IgD-negative memory B cell (primary cell): ENCODE measurements at regions not wholly inside any gene's neighbourhood (a gene's known extent, or its start where the extent isn't known, plus 50 kb on each side); places are given as distances from the start of the nearest gene placed in this dataset.
"Not testable (repeated sequence)": the region's sequence is repeated elsewhere in the genome, so short reads cannot be mapped to it uniquely, and the experiment has no call there.

Experiments
- H3K27ac Mint-ChIP-seq, 3 donors: one replicate each; pipeline ENCODE4 v1.8.0; 2020 to 2022; ENCODE audit warnings: mild to moderate bottlenecking in 3 of 3, mixed read lengths in 3 of 3, moderate library complexity in 1 of 3
- H3K27me3 Mint-ChIP-seq: one replicate; pipeline ENCODE4 v1.8.0; 2021; ENCODE audit warnings: mixed read lengths
- H3K36me3 Mint-ChIP-seq: one replicate; pipeline ENCODE4 v1.8.0; 2020; ENCODE audit warnings: mild to moderate bottlenecking, mixed read lengths
- H3K4me1 Mint-ChIP-seq, 3 donors: one replicate each; pipeline ENCODE4 v1.8.0; 2020 to 2022; ENCODE audit warnings: mixed read lengths in 3 of 3, mild to moderate bottlenecking in 1 of 3
- H3K4me3 Mint-ChIP-seq, 4 donors: one replicate each; pipeline ENCODE4 v1.8.0; 2020 to 2022; ENCODE audit warnings: mild to moderate bottlenecking in 4 of 4, mixed read lengths in 4 of 4, moderate library complexity in 3 of 4
- H3K9me3 Mint-ChIP-seq, 3 donors: one replicate each; pipeline ENCODE4 v1.8.0; 2020 to 2021; ENCODE audit warnings: mixed read lengths in 3 of 3, mild to moderate bottlenecking in 1 of 3

DNA sequence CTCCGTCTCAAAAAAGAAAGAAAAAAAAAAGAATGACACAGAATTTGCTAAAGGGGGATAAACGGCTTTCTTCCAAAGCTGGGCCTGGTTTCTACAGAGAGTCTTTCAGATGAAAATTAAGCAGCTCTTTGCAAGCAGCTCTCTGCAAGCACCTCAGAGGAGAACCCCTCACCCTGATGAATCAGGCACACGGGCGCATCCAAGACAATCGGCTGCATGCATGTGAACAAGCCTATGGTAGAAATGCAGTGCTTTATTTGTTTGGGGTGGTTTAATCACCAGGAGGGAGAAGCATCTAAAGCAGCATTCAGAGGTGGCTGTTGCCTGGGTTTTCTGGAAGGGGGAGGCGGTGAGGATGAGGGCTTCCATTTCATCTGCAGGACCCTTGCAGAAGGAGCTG, 78.0 kb upstream of the CLEC6A start:
- not testable (repeated sequence) for H3K36me3 Mint-ChIP-seq, H3K27ac Mint-ChIP-seq, H3K27me3 Mint-ChIP-seq, H3K4me3 Mint-ChIP-seq, H3K9me3 Mint-ChIP-seq, H3K4me1 Mint-ChIP-seq

DNA sequence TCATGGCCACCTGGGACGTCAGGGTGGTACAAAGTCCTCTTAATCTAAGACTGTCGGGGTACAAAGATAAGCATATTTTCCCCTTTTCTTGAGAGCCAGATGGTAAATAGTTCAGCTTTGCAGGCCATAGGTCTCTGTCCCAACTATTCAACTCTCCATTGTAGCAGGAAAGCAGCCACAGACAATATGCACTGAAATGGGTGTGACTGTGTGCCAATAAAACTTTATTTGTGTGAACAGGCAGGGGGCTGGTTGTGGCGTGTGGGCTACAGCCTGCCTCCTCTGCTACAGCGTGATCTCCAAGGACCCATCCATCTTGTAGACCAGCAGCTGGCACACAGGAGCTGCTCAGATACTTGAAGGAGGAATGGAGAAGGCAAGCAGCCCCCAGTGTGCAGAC, 73.2 kb upstream of the CLEC6A start:
- H3K27ac Mint-ChIP-seq, H3K4me3 Mint-ChIP-seq, H3K9me3 Mint-ChIP-seq, H3K36me3 Mint-ChIP-seq, H3K4me1 Mint-ChIP-seq, H3K27me3 Mint-ChIP-seq: not testable (repeated sequence)

DNA sequence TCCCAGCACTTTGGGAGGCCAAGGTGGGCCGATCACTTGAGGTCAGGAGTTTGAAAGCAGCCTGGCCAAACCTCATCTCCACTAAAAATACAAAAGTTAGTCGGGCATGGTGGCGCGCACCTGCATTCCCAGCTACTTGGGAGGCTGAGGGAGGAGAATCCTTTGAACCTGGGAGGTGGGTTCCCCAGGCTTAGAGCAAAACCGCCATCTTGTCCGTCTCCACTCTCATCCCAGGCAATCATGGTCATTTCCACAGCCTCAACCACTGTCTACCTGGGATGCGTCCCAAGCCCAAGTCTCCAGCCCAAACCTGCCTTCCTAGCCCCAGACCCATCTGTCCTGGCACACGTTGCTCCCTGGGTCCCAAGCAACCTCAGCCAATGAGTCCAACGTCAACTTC, 71.1 kb upstream of the CLEC6A start:
- not testable (repeated sequence) for H3K27me3 Mint-ChIP-seq, H3K36me3 Mint-ChIP-seq, H3K4me3 Mint-ChIP-seq, H3K4me1 Mint-ChIP-seq, H3K9me3 Mint-ChIP-seq, H3K27ac Mint-ChIP-seq

DNA sequence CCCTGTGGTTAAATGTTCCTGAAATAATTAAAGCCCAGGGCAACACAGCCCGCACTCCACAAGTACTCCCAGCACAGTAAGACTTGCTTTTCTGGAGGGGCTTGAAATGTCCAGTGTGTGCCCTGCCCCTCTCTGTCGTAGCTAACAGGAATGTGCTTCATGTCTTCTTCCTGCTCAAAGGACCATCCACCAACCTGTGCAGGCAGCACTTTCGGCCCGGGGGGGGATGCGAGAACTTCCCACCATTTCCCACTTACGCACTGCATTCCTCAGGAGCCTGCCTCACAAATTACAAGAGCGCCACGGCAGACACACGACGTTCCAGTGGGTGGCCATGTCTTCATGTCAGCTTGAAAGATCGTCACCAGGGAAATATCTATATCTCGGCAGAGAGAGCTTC, 70.3 kb upstream of the CLEC6A start:
- not testable (repeated sequence) for H3K4me1 Mint-ChIP-seq, H3K36me3 Mint-ChIP-seq, H3K4me3 Mint-ChIP-seq, H3K27me3 Mint-ChIP-seq, H3K9me3 Mint-ChIP-seq, H3K27ac Mint-ChIP-seq

DNA sequence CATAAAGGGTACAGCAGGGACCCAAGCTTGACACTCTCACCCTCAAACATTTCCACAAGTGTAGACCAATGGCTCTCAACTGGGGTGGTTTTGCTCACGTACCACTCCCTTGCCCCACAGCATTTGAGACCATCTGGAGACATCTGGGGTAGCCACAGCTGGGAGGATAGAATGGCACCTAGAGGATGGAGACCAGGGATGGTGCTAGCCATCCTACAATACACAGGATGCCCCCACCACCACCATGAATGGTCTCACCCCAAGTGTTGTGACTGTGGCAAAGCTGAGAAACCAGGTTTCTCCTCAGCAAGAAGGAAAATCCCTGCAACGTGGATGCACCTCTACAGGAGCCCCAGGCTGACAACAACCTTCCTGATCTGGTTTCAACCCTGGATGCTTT, 69.1 kb upstream of the CLEC6A start:
- H3K9me3 Mint-ChIP-seq, H3K27me3 Mint-ChIP-seq, H3K4me1 Mint-ChIP-seq, H3K36me3 Mint-ChIP-seq, H3K27ac Mint-ChIP-seq, H3K4me3 Mint-ChIP-seq: not testable (repeated sequence)

DNA sequence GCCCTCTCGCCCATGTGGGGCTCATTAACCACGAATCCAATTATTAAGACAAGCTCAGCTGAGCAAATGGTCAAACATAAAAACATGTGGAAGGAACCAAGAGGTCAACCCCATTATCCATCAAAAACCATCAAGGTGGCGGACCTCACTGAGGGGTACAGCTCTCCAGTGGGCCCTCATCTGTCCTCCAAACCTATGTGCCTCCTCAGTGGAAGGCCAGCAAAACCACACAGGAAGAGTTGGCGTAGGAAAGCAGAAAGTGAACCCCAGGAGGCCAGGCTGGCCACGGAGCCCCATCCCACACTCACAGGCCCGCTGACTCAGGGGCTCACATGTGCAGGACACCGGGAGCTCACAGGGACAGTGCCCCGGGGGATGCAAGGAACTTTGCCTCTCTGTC, 66.5 kb upstream of the CLEC6A start:
- H3K4me1 Mint-ChIP-seq, H3K27ac Mint-ChIP-seq, H3K9me3 Mint-ChIP-seq, H3K36me3 Mint-ChIP-seq, H3K27me3 Mint-ChIP-seq: not testable (repeated sequence)
- peak overlapping the region; percentile 17 to 90 (median 53) for H3K4me3 Mint-ChIP-seq

DNA sequence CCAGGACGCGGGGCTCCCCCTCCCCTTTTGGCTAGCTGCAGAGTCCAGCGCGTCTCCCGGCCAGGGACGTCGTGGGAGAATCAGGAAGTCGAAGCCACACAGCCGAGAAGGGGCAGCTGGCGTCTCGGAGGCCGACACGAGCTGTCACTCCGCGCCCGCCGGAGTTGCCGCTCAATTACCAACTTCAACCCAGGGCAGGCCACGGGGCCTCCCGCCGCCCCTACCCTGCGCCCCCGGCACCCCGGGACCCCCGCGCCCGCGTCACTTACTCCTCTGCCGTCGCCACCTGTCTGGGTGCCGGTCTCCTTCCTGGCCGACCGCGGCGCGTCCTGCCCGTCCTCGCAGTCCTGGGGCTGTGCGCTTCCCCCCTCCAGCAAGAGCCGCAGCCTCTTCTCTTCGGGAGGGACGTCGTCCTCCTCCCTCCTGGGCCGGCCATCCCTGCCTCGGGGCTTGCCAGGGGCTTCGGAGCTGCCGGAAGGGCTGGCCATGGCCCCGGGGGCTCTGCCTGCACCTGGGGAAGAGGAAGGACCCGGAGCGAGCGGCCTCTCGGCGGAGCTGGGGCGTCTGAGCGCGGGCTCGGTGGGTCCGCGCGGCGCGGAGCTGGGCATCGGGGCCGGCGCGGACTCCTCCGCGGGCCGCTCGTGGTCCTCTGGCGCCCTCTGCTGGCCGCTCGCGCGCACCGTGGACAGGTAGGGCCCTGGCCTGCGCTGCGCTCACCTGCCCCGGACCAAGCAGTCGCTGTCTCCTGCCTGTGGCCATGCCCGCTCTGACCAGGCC, 65.6 kb upstream of the CLEC6A start:
- not testable (repeated sequence) for H3K9me3 Mint-ChIP-seq, H3K27ac Mint-ChIP-seq, H3K36me3 Mint-ChIP-seq

DNA sequence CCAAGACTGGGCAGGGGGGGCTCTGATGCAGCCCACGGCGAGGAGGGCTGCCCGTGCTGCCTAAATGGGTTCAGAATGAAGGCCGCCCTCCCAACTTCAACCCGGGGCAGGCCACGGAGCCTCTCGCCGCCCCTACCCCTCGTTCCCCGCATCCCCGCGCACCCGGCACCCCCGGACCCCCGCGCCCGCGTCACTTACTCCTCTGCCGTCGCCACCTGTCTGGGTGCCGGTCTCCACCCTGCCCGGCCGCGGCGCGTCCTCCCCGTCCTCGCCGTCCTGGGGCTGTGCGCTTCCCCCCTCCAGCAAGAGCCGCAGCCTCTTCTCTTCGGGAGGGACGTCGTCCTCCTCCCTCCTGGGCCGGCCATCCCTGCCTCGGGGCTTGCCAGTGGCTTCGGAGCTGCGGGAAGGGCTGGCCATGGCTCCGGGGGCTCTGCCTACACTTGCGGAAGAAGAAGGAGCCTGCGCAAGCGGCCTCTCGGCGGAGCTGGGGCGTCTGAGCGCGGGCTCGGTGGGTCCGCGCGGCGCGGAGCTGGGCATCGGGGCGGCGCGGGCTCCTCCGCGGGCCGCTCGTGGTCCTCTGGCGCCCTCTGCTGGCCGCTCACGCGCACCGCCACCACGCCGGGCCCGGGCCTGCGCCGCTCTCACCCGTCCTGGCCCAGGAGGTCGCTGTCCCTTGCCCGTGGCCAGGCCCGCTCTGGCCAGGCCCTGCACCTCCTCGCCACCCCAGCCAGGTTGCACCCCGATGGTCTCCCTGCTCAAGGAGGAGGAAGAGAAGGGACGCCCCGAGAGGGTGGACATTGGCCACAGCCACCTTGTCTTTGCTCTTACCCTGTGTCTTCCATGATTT, 59.3 kb upstream of the CLEC6A start:
- H3K4me1 Mint-ChIP-seq, H3K27ac Mint-ChIP-seq, H3K9me3 Mint-ChIP-seq, H3K36me3 Mint-ChIP-seq: not testable (repeated sequence)
- Mint-ChIP-seq H3K27me3 (peaks cover 15% of the 10 kb centered on the region), H3K4me3 (peak overlapping the region in 2 of 4 donors; percentile 60 to 68)

More for the DNA sequence above, 65.6 kb upstream of the CLEC6A start:
- H3K4me3 Mint-ChIP-seq, result peak overlapping the region in 3 of 4 donors; percentile 59 to 73 (median 65)
- not testable (repeated sequence) for H3K4me1 Mint-ChIP-seq, H3K27me3 Mint-ChIP-seq

DNA sequence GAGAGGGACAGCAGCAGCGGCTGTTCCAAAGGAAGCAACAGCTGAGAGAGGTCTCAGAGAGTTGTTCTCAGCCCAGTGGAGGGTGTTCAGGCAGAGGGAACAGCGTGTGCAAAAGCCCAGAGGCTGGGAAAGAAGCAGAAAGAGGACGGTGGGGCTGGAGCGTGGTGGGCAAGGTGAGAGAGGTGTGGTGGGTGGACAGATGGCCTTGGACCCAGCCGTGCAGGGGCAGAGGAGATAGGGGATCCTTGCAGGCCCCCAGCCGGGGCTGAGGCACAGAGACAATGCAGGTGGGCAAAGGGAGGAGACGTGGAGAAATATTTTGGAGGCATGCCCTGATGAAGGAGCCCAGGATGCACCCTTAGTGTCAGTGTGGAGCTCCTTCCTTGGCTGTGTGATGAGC, 58.4 kb upstream of the CLEC6A start:
- not testable (repeated sequence) for H3K27ac Mint-ChIP-seq, H3K4me1 Mint-ChIP-seq, H3K36me3 Mint-ChIP-seq, H3K9me3 Mint-ChIP-seq
- Mint-ChIP-seq H3K27me3 (peaks cover 16% of the 10 kb centered on the region), H3K4me3 (peak overlapping the region in 1 of 4 donors; percentile 44)

DNA sequence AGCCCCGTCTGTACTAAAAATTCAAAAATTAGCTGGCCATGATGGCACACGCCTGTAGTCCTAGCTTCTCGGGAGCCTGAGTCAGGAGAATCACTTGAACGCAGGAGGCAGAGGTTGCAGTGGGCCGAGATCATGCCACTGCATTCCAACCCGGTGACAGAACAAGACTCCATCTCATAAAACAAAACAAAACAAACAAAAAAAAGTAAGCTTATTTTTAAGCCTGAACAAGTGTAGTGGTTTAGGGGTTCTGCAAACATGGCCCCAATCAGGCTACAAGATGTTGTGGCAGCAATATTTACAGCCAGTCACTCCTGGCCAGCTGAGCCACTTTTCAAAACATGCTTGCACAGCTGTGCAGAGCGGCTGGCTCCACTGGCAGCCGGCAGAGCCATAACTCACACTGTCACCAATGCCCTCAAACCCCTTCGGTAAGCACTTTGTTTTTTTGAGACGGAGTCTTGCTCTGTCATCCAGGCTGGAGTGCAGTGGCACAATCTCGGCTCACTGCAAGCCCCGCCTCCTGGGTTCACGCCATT, 56.2 kb upstream of the CLEC6A start:
- H3K27me3 Mint-ChIP-seq, result peaks cover 18% of the 10 kb centered on the region
- not testable (repeated sequence) for H3K4me3 Mint-ChIP-seq, H3K27ac Mint-ChIP-seq, H3K36me3 Mint-ChIP-seq, H3K4me1 Mint-ChIP-seq, H3K9me3 Mint-ChIP-seq

DNA sequence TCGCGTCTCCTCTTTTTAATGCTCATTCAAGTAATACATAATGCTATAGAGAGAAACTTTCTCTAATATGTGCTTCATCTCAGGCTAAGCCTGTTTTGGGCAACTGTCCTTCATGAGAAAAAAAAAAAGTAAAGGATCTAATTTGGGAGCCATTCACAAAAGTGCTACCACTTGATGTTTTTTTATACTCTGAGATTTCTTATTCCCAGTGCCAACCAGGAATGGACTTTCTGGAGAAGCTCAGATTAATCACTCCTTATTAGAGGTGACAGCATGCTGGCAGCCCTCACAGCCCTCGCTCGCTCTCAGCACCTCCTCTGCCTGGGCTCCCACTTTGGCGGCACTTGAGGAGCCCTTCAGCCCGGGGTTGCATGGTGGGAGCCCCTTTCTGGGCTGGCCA, 51.9 kb upstream of the CLEC6A start:
- not testable (repeated sequence) for H3K4me3 Mint-ChIP-seq, H3K36me3 Mint-ChIP-seq, H3K4me1 Mint-ChIP-seq, H3K27me3 Mint-ChIP-seq, H3K9me3 Mint-ChIP-seq, H3K27ac Mint-ChIP-seq

DNA sequence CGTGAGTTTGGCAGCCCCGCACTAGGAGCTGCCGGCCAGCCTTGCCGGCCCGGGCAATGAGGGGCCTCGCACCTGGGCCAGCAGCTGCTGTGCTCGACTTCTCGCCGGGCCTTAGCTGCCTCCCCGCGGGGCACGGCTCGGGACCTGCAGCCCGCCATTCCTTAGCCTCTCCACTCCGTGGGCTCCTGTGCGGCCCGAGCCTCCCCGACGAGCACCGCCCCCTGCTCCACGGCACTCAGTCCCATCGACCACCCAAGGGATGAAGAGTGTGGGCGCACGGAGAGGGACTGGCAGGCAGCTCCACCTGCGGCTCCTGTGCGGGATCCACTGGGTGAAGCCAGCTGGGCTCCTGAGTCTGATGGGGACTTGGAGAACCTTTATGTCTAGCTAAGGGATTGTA, 51.4 kb upstream of the CLEC6A start:
- not testable (repeated sequence) for H3K27ac Mint-ChIP-seq, H3K36me3 Mint-ChIP-seq, H3K4me1 Mint-ChIP-seq, H3K4me3 Mint-ChIP-seq, H3K27me3 Mint-ChIP-seq, H3K9me3 Mint-ChIP-seq
